GM18517 (cell line): ENCODE measurements at regions not wholly inside any gene's neighbourhood (a gene's known extent, or its start where the extent isn't known, plus 50 kb on each side); places are given as distances from the start of the nearest gene placed in this dataset.

Source experiments
- ATAC-seq: cut with Tn5 transposase; IDR thresholded peaks from one replicate; pipeline ENCODE4 v1.9.1; 2021; ENCODE audit warnings: mild to moderate bottlenecking, moderate library complexity; ENCODE audit not compliant: unreplicated experiment

- no peak for ATAC-seq
Observed at GRCh38 chr13:40458720-40458990, 207.8 kb downstream of the FOXO1 start.

DNA sequence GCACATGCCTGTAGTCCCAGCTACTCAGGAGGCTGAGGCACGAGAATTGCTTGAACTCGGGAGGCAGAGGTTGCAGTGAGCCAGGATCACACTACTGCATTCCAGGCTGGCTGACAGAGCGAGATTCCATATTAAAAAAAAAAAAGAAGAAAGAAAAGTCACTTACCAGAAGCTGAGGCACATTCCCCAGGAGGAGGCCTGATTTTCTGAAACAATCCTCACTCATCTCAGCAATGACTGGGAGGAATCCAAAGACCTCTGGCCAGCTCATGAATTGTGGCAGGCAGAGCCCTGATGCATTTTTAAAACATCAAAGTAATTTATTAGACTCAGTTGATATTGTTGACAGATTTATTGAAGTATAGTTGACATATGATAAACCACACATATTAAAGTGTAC, 206.3 kb downstream of the FOXO1 start:
- ATAC-seq, result no peak

- ATAC-seq, result no peak
Observed at GRCh38 chr13:40464337-40465014, 202.0 kb downstream of the FOXO1 start.

GRCh38 chr13:40465015-40465390, 201.4 kb downstream of the FOXO1 start:
- ATAC-seq, result no peak

DNA sequence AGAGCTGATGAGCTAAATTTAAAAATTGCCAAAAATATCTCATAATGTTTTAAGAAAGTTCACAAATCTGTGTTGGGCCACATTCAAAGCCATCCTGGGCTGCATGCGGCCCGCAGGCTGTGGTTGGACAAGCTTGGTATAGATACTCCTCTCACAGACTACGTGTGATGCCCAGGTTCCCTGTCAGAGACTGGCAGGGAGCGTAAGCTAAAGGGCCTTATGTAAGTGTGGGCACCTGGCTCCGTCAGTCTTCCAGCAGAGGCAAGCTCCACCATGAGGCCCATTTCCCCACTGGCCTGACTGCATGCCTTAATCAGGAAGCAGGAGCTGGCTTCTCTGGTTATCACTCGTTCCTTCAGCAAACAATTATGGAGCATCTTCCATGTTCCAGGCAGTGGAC, 200.2 kb downstream of the FOXO1 start:
- ATAC-seq, result no peak

GRCh38 chr13:40468227-40468838, 198.1 kb downstream of the FOXO1 start:
- no peak for ATAC-seq

DNA sequence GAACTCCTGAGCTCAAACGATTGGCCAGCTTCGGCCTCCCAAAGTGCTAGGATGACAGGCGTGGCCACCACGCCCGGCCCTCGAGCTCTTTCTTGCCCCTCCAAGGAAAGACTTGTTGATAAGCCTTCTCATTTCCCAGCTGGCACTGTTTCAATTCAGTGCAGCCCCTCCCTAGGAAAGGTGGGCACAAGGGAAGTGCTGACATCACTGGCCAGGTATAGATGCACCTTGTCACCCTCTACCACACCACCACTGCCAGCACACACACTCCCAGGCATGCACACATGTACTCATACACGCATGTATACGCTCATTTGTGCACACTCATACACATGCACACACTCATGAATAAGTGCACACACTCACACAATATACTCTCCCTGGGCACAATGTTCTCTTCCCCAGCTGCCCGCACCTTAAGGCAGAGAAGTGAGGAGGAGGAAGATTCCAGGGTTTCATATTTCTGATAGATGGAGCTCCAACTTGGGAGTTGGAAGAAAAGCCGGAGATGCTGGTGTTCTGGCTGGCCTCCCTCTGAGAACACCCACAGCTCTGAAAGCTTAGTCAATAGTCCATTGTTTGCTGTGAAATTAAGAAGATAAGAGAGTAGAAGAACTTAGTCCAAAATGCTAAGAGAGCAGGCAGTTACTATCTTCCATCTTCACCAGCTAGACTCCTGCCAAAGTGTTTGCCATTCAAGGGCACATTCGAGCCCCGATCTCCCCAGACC, 196.7 kb downstream of the FOXO1 start:
- ATAC-seq, result no peak

- no peak for ATAC-seq
Observed at GRCh38 chr13:40470660-40471059, 195.8 kb downstream of the FOXO1 start.

- ATAC-seq, result no peak
Observed at GRCh38 chr13:40471076-40471475, 195.4 kb downstream of the FOXO1 start.

DNA sequence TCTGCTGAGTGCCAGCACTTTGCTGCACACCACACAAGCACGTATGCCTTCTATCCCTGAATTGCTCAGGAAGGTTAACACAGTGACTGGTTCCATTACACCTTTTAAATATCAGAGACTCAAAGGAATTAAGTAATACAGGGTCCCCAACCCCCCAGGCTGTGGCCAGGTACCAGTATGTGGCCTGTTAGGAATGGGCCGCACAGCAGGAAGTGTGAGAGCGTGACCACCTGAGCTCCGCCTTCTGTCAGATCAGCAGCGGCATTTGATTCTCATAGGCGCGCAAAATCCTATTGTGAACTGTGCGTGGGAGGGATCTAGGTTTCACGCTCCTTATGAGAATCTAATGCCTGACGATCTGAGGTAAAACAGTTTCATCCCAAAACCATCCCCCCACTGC, 194.5 kb downstream of the FOXO1 start:
- no peak for ATAC-seq

- ATAC-seq, result no peak
Observed at GRCh38 chr13:40472427-40473220, 193.8 kb downstream of the FOXO1 start.

GRCh38 chr13:40475617-40476016, 190.8 kb downstream of the FOXO1 start:
- ATAC-seq, result no peak

- no peak for ATAC-seq
Observed at GRCh38 chr13:40476175-40476958, 190.1 kb downstream of the FOXO1 start.

GRCh38 chr13:40477623-40478608, 188.5 kb downstream of the FOXO1 start:
- no peak for ATAC-seq

DNA sequence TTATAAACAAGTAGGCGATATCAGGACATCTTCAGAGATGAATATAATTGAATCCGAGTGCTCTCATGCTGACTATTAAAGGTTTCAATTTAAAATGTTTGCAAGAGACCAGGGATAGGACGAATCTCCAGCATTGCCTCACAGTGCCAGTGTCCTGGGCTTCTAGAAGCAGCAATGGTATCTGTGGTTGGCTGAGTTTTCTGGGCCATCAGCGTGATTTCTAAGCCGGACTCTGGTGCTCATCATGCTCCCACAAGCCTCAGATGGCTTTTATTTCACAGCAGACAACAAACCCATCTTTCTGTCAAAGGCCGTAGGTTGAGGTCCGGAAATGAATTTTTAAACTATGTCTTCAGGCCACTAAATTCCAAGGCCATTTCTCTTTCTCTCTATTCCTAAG, 187.7 kb downstream of the FOXO1 start:
- ATAC-seq, result no peak

- no peak for ATAC-seq
Observed at GRCh38 chr13:40479196-40479845, 187.1 kb downstream of the FOXO1 start.

- no peak for ATAC-seq
Observed at GRCh38 chr13:40480012-40480914, 186.2 kb downstream of the FOXO1 start.

GRCh38 chr13:40480915-40481516, 185.4 kb downstream of the FOXO1 start:
- no peak for ATAC-seq
